Activated CD8-positive, alpha-beta T cell treated with anti-CD3 and anti-CD28 coated beads, Interleukin-2, amount 10 ng/mL, durations not matched to agents 7 days and 5 days (primary cell): ENCODE measurements at regions not wholly inside any gene's neighbourhood (a gene's known extent, or its start where the extent isn't known, plus 50 kb on each side); places are given as distances from the start of the nearest gene placed in this dataset.
"Not testable (repeated sequence)": the region's sequence is repeated elsewhere in the genome, so short reads cannot be mapped to it uniquely, and the experiment has no call there.

Source experiments
- ATAC-seq: fragments of 150-1000 bp; cut with Tn5 transposase; one replicate; pipeline ENCODE4 v1.10.0; 2021; ENCODE audit warnings: moderate library complexity
- CTCF ChIA-PET: fragments of 350-600 bp; sonication (Branson Sonifier 250); formaldehyde crosslinking; loops from one replicate; lab custom pipeline; 2021; ENCODE audit warnings: antibody characterized with exemption; lab: Charles Lee
- POLR2A ChIA-PET: fragments of 350-600 bp; sonication (Branson Sonifier 250); formaldehyde crosslinking; loops from one replicate; lab custom pipeline; 2021; ENCODE audit warnings: antibody characterized with exemption; lab: Charles Lee
- DNase-seq: peaks from one replicate; pipeline ENCODE4 v3.0.0-alpha.2; 2020
- H3K27ac Mint-ChIP-seq: one replicate; pipeline ENCODE4 v1.8.0; 2021; ENCODE audit warnings: mild to moderate bottlenecking, mixed read lengths
- H3K27me3 Mint-ChIP-seq: one replicate; pipeline ENCODE4 v1.8.0; 2021; ENCODE audit warnings: low read depth, mixed read lengths
- H3K36me3 Mint-ChIP-seq: one replicate; pipeline ENCODE4 v1.8.0; 2021; ENCODE audit warnings: low read depth, mixed read lengths
- H3K4me1 Mint-ChIP-seq: one replicate; pipeline ENCODE4 v1.8.0; 2021; ENCODE audit warnings: low read depth, mixed read lengths
- H3K4me3 Mint-ChIP-seq: one replicate; pipeline ENCODE4 v1.8.0; 2021; ENCODE audit warnings: mild to moderate bottlenecking, mixed read lengths
- H3K9me3 Mint-ChIP-seq: one replicate; pipeline ENCODE4 v1.8.0; 2022; ENCODE audit warnings: mixed read lengths; ENCODE audit not compliant: insufficient read depth

- no peaks in the 10 kb centered on the region for H3K4me1 Mint-ChIP-seq
- H3K27ac Mint-ChIP-seq, result no peak overlapping the region
- peaks cover 6% of the 10 kb centered on the region for H3K9me3 Mint-ChIP-seq
- no peak for ATAC-seq
- no peaks in the 10 kb centered on the region for H3K27me3 Mint-ChIP-seq
- H3K4me3 Mint-ChIP-seq, result no peak overlapping the region
- CTCF ChIA-PET, result no interaction called here
- DNase-seq, result no peak
- POLR2A ChIA-PET, result no interaction called here
- H3K36me3 Mint-ChIP-seq, result no peaks in the 10 kb centered on the region
These were observed 248.7 kb downstream of the RFPL4B start for GRCh38 chr6:112595841-112596240.

- Mint-ChIP-seq H3K9me3 (peaks cover 6% of the 10 kb centered on the region), H3K36me3 (no peaks in the 10 kb centered on the region), H3K27me3 (no peaks in the 10 kb centered on the region), H3K4me1 (no peaks in the 10 kb centered on the region), H3K27ac (no peak overlapping the region), H3K4me3 (no peak overlapping the region)
- DNase-seq (no peak), ATAC-seq (no peak)
- ChIA-PET CTCF (no interaction called here), POLR2A (no interaction called here)
These were observed 250.0 kb downstream of the RFPL4B start for GRCh38 chr6:112597176-112597575.

GRCh38 chr6:112600168-112600567, 253.0 kb downstream of the RFPL4B start:
- Mint-ChIP-seq H3K4me1 (no peaks in the 10 kb centered on the region), H3K36me3 (no peaks in the 10 kb centered on the region), H3K9me3 (no peaks in the 10 kb centered on the region), H3K4me3 (no peak overlapping the region), H3K27me3 (no peaks in the 10 kb centered on the region), H3K27ac (no peak overlapping the region)
- DNase-seq (no peak), ATAC-seq (no peak)
- CTCF ChIA-PET, result no interaction called here
- POLR2A ChIA-PET, result no interaction called here

- POLR2A ChIA-PET, result no interaction called here
- no peak overlapping the region for H3K4me3 Mint-ChIP-seq
These were observed 256.6 kb downstream of the RFPL4B start for GRCh38 chr6:112603726-112604125.

GRCh38 chr6:112606656-112607435, 259.7 kb downstream of the RFPL4B start:
- H3K4me1 Mint-ChIP-seq, result no peaks in the 10 kb centered on the region
- no peak overlapping the region for H3K27ac Mint-ChIP-seq
- DNase-seq (no peak), ATAC-seq (no peak)
- H3K36me3 Mint-ChIP-seq, result no peaks in the 10 kb centered on the region
- H3K4me3 Mint-ChIP-seq, result no peak overlapping the region
- CTCF ChIA-PET, result no interaction called here
- POLR2A ChIA-PET, result no interaction called here
- H3K27me3 Mint-ChIP-seq, result no peaks in the 10 kb centered on the region
- peaks cover 10% of the 10 kb centered on the region for H3K9me3 Mint-ChIP-seq

More at GRCh38 chr6:112603726-112604125, 256.6 kb downstream of the RFPL4B start:
- ATAC-seq (no peak), DNase-seq (no peak)
- Mint-ChIP-seq H3K4me1 (no peaks in the 10 kb centered on the region), H3K27me3 (no peaks in the 10 kb centered on the region), H3K27ac (no peak overlapping the region), H3K9me3 (peaks cover 6% of the 10 kb centered on the region), H3K36me3 (no peaks in the 10 kb centered on the region)
- CTCF ChIA-PET, result no interaction called here

GRCh38 chr6:112608925-112609324, 261.8 kb downstream of the RFPL4B start:
- CTCF ChIA-PET, ATAC-seq, H3K27me3 Mint-ChIP-seq, H3K36me3 Mint-ChIP-seq, POLR2A ChIA-PET, H3K4me3 Mint-ChIP-seq, H3K4me1 Mint-ChIP-seq, DNase-seq, H3K27ac Mint-ChIP-seq: not testable (repeated sequence)
- peaks cover 10% of the 10 kb centered on the region for H3K9me3 Mint-ChIP-seq

GRCh38 chr6:112613410-112613809, 266.3 kb downstream of the RFPL4B start:
- no peak for ATAC-seq
- H3K9me3 Mint-ChIP-seq, result peaks cover 7% of the 10 kb centered on the region
- H3K27ac Mint-ChIP-seq, result no peak overlapping the region
- no peak for DNase-seq
- POLR2A ChIA-PET, result no interaction called here
- no peaks in the 10 kb centered on the region for H3K27me3 Mint-ChIP-seq
- no peak overlapping the region for H3K4me3 Mint-ChIP-seq
- no peaks in the 10 kb centered on the region for H3K4me1 Mint-ChIP-seq
- no peaks in the 10 kb centered on the region for H3K36me3 Mint-ChIP-seq
- CTCF ChIA-PET, result no interaction called here

- Mint-ChIP-seq H3K4me1 (no peaks in the 10 kb centered on the region), H3K27me3 (no peaks in the 10 kb centered on the region), H3K4me3 (no peak overlapping the region), H3K27ac (no peak overlapping the region), H3K36me3 (no peaks in the 10 kb centered on the region), H3K9me3 (no peaks in the 10 kb centered on the region)
- ATAC-seq (no peak), DNase-seq (no peak)
- CTCF ChIA-PET, result no interaction called here
- POLR2A ChIA-PET, result no interaction called here
These were observed 271.7 kb downstream of the RFPL4B start for GRCh38 chr6:112618849-112619248.

GRCh38 chr6:112620812-112621569, 273.9 kb downstream of the RFPL4B start:
- H3K27ac Mint-ChIP-seq, result no peak overlapping the region
- CTCF ChIA-PET, result no interaction called here
- H3K9me3 Mint-ChIP-seq, result no peaks in the 10 kb centered on the region
- ATAC-seq, result no peak
- no peak overlapping the region for H3K4me3 Mint-ChIP-seq
- H3K27me3 Mint-ChIP-seq, result no peaks in the 10 kb centered on the region
- H3K4me1 Mint-ChIP-seq, result no peaks in the 10 kb centered on the region
- DNase-seq, result no peak
- no peaks in the 10 kb centered on the region for H3K36me3 Mint-ChIP-seq
- POLR2A ChIA-PET, result no interaction called here

GRCh38 chr6:112622036-112622435, 274.9 kb downstream of the RFPL4B start:
- ChIA-PET POLR2A (no interaction called here), CTCF (no interaction called here)
- no peak for DNase-seq
- no peaks in the 10 kb centered on the region for H3K9me3 Mint-ChIP-seq
- H3K4me1 Mint-ChIP-seq, result no peaks in the 10 kb centered on the region
- H3K27ac Mint-ChIP-seq, result no peak overlapping the region
- no peaks in the 10 kb centered on the region for H3K36me3 Mint-ChIP-seq
- no peak for ATAC-seq
- no peak overlapping the region for H3K4me3 Mint-ChIP-seq
- H3K27me3 Mint-ChIP-seq, result no peaks in the 10 kb centered on the region

GRCh38 chr6:112626468-112627082, 279.4 kb downstream of the RFPL4B start:
- no peak for DNase-seq
- no peak overlapping the region for H3K4me3 Mint-ChIP-seq
- ChIA-PET POLR2A (no interaction called here), CTCF (no interaction called here)
- H3K4me1 Mint-ChIP-seq, result no peaks in the 10 kb centered on the region
- ATAC-seq, result no peak
- H3K9me3 Mint-ChIP-seq, result no peaks in the 10 kb centered on the region
- H3K27me3 Mint-ChIP-seq, result no peaks in the 10 kb centered on the region
- H3K36me3 Mint-ChIP-seq, result no peaks in the 10 kb centered on the region
- no peak overlapping the region for H3K27ac Mint-ChIP-seq

GRCh38 chr6:112634376-112634775, 287.2 kb downstream of the RFPL4B start:
- ChIA-PET CTCF (no interaction called here), POLR2A (no interaction called here)
- no peaks in the 10 kb centered on the region for H3K27me3 Mint-ChIP-seq
- H3K27ac Mint-ChIP-seq, result no peak overlapping the region
- DNase-seq (no peak), ATAC-seq (no peak)
- H3K4me1 Mint-ChIP-seq, result no peaks in the 10 kb centered on the region
- no peak overlapping the region for H3K4me3 Mint-ChIP-seq
- no peaks in the 10 kb centered on the region for H3K9me3 Mint-ChIP-seq
- H3K36me3 Mint-ChIP-seq, result no peaks in the 10 kb centered on the region
